GM04504 (cell line): ENCODE measurements at regions not wholly inside any gene's neighbourhood (a gene's known extent, or its start where the extent isn't known, plus 50 kb on each side); places are given as distances from the start of the nearest gene placed in this dataset.
"Not testable (repeated sequence)": the region's sequence is repeated elsewhere in the genome, so short reads cannot be mapped to it uniquely, and the experiment has no call there.

ENCODE experiments used
- DNase-seq: peaks from one replicate; pipeline ENCODE4 v3.0.0-alpha.2; 2012; ENCODE audit warnings: low read depth

- DNase-seq = no peak
Observed at GRCh38 chr12:4191642-4192041, 81.9 kb upstream of the CCND2 start.

- DNase-seq = no peak
Observed at GRCh38 chr12:4191149-4191548, 82.4 kb upstream of the CCND2 start.

GRCh38 chr12:4190366-4191063 lies 83.0 kb upstream of the CCND2 start:
- no peak for DNase-seq

GRCh38 chr12:4189721-4190120 lies 83.8 kb upstream of the CCND2 start:
- DNase-seq = no peak

GRCh38 chr12:4187916-4188315 lies 85.6 kb upstream of the CCND2 start:
- no peak for DNase-seq

- not testable (repeated sequence) for DNase-seq
Observed at GRCh38 chr12:4187315-4187714, 86.2 kb upstream of the CCND2 start.

GRCh38 chr12:4178424-4179170 lies 95.0 kb upstream of the CCND2 start:
- DNase-seq = no peak

- DNase-seq = no peak
Observed at GRCh38 chr12:4177262-4177661, 96.3 kb upstream of the CCND2 start.

- no peak for DNase-seq
Observed at GRCh38 chr12:4176168-4176567, 97.4 kb upstream of the CCND2 start.

- DNase-seq = no peak
Observed at GRCh38 chr12:4174417-4174816, 99.1 kb upstream of the CCND2 start.

GRCh38 chr12:4172999-4173398 lies 100.6 kb upstream of the CCND2 start:
- no peak for DNase-seq

- DNase-seq = no peak
Observed at GRCh38 chr12:4171742-4172141, 101.8 kb upstream of the CCND2 start.

GRCh38 chr12:4169959-4170358 lies 103.6 kb upstream of the CCND2 start:
- no peak for DNase-seq

- no peak for DNase-seq
Observed at GRCh38 chr12:4169531-4169930, 104.0 kb upstream of the CCND2 start.

GRCh38 chr12:4168036-4168435 lies 105.5 kb upstream of the CCND2 start:
- DNase-seq = no peak

GRCh38 chr12:4164559-4165558 lies 108.7 kb upstream of the CCND2 start:
- DNase-seq = peak; percentile 8

- DNase-seq = no peak
Observed at GRCh38 chr12:4164188-4164558, 109.4 kb upstream of the CCND2 start.

GRCh38 chr12:4161718-4162117 lies 111.8 kb upstream of the CCND2 start:
- DNase-seq = no peak

GRCh38 chr12:4160314-4161040 lies 113.1 kb upstream of the CCND2 start:
- no peak for DNase-seq

- DNase-seq = no peak
Observed at GRCh38 chr12:4159851-4160250, 113.7 kb upstream of the CCND2 start.

- no peak for DNase-seq
Observed at GRCh38 chr12:4158306-4158705, 115.3 kb upstream of the CCND2 start.

- DNase-seq = no peak
Observed at GRCh38 chr12:4157122-4157521, 116.4 kb upstream of the CCND2 start.
